ENCODE measurements at regions not wholly inside any gene's neighbourhood (a gene's known extent, or its start where the extent isn't known, plus 50 kb on each side); places are given as distances from the start of the nearest gene placed in this dataset.

- TF ChIP-seq USF1 (CRISPR knock-in tag; IDR thresholded peaks at IDR 0.05) = no peak
- TF ChIP-seq, protein P1, sequence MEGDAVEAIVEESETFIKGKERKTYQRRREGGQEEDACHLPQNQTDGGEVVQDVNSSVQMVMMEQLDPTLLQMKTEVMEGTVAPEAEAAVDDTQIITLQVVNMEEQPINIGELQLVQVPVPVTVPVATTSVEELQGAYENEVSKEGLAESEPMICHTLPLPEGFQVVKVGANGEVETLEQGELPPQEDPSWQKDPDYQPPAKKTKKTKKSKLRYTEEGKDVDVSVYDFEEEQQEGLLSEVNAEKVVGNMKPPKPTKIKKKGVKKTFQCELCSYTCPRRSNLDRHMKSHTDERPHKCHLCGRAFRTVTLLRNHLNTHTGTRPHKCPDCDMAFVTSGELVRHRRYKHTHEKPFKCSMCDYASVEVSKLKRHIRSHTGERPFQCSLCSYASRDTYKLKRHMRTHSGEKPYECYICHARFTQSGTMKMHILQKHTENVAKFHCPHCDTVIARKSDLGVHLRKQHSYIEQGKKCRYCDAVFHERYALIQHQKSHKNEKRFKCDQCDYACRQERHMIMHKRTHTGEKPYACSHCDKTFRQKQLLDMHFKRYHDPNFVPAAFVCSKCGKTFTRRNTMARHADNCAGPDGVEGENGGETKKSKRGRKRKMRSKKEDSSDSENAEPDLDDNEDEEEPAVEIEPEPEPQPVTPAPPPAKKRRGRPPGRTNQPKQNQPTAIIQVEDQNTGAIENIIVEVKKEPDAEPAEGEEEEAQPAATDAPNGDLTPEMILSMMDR (IDR thresholded peaks at IDR 0.05) = no peak
- TF ChIP-seq MAX (CRISPR knock-in tag; IDR thresholded peaks at IDR 0.05) = no peak
- no peak for TF ChIP-seq NFE2L1 (CRISPR knock-in tag; IDR thresholded peaks at IDR 0.05)
- TF ChIP-seq, protein P2, sequence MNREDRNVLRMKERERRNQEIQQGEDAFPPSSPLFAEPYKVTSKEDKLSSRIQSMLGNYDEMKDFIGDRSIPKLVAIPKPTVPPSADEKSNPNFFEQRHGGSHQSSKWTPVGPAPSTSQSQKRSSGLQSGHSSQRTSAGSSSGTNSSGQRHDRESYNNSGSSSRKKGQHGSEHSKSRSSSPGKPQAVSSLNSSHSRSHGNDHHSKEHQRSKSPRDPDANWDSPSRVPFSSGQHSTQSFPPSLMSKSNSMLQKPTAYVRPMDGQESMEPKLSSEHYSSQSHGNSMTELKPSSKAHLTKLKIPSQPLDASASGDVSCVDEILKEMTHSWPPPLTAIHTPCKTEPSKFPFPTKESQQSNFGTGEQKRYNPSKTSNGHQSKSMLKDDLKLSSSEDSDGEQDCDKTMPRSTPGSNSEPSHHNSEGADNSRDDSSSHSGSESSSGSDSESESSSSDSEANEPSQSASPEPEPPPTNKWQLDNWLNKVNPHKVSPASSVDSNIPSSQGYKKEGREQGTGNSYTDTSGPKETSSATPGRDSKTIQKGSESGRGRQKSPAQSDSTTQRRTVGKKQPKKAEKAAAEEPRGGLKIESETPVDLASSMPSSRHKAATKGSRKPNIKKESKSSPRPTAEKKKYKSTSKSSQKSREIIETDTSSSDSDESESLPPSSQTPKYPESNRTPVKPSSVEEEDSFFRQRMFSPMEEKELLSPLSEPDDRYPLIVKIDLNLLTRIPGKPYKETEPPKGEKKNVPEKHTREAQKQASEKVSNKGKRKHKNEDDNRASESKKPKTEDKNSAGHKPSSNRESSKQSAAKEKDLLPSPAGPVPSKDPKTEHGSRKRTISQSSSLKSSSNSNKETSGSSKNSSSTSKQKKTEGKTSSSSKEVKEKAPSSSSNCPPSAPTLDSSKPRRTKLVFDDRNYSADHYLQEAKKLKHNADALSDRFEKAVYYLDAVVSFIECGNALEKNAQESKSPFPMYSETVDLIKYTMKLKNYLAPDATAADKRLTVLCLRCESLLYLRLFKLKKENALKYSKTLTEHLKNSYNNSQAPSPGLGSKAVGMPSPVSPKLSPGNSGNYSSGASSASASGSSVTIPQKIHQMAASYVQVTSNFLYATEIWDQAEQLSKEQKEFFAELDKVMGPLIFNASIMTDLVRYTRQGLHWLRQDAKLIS (CRISPR knock-in tag; IDR thresholded peaks at IDR 0.05; ENCODE audit: borderline replicate concordance) = no peak
- no peak for TF ChIP-seq NR2C2 (CRISPR knock-in tag; IDR thresholded peaks at IDR 0.05)
Observed at GRCh38 chr3:178405531-178405930, 130.7 kb upstream of the KCNMB2 start.
